ENCODE measurements at regions not wholly inside any gene's neighbourhood (a gene's known extent, or its start where the extent isn't known, plus 50 kb on each side); places are given as distances from the start of the nearest gene placed in this dataset.

DNA sequence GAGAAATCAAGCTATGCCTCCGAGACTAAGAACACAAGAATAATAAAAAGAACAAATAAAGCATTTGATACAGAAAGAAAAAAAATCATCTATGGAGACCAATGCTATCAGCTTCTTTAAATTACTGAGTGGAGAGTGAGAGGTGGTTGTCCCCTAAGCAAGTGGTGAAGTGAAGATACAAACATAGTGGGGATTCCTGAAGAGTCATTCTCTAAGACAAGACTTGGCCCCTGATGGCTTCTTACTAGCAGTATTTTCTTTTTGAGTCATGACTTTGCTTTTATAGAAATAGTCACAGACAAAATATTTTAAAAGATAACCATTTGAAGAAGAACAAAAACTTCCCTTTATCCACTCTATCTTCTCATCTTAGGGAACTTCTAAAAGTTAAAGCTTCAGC lies 261.4 kb upstream of the PRDM1 start:
- Histone ChIP-seq H3K4me1 (ENCODE audit: control insufficient read depth, insufficient read depth, low read length) (no peaks in the 10 kb centered on the region), H3K27ac (ENCODE audit: low read depth, low read length) (no peak overlapping the region), H3K27me3 (ENCODE audit: control insufficient read depth, insufficient read depth, low read length) (no peaks in the 10 kb centered on the region), H3K36me3 (ENCODE audit: control insufficient read depth, insufficient read depth, low read length) (no peaks in the 10 kb centered on the region), H3K4me3 (ENCODE audit: low read depth, low read length) (no peak overlapping the region), H3K9ac (ENCODE audit: low read length) (no peak overlapping the region), H3K9me3 (ENCODE audit: control insufficient read depth, insufficient read depth, low read depth, low read length) (peaks cover 3% of the 10 kb centered on the region; the same call in 1 of the 2 replicates)

DNA sequence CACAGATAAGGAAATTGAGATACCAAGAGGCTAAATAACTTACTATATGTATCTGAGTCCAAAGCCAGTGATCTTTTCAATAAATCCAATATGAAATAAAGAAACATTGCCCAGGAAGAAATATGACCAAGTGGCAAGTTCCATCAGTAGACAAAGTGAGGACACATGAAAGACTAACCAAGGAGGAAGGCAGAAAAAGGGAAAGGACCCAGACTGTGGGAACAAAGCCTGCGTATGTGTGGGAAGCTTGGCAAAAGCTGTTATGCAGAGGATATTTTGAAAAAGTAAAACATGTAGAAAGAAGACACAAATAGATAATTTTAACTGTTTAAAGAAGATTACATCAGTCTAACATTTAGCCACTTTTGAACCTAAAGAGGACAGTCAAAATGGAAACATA lies 264.4 kb upstream of the PRDM1 start:
- H3K36me3 ChIP-seq (ENCODE audit: control insufficient read depth, insufficient read depth, low read length), result no peaks in the 10 kb centered on the region
- H3K27ac ChIP-seq (ENCODE audit: low read depth, low read length), result no peak overlapping the region
- H3K4me1 ChIP-seq (ENCODE audit: control insufficient read depth, insufficient read depth, low read length), result no peaks in the 10 kb centered on the region
- H3K9ac ChIP-seq (ENCODE audit: low read length), result no peak overlapping the region
- no peak overlapping the region for H3K4me3 ChIP-seq (ENCODE audit: low read depth, low read length)
- H3K9me3 ChIP-seq (ENCODE audit: control insufficient read depth, insufficient read depth, low read depth, low read length), result peaks cover 3% of the 10 kb centered on the region; the same call in 1 of the 2 replicates
- no peaks in the 10 kb centered on the region for H3K27me3 ChIP-seq (ENCODE audit: control insufficient read depth, insufficient read depth, low read length)

DNA sequence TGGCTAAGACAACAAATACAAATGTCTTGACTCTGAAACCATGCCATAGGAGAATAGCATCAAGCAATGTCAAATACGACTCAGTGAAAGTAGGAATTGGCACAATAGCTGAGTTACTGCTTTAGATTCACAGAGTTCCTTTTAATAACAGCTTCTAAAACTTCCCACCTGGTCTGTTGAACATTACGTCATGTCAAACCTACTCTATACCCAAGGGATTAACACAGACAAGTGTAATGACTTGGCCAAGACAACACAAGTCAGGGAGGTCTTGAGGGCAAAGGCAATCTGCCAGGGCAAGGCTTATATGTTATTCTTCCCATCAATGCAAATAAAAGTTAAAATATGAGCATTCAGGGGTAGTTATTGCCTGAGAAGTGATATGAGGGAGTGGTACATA lies 265.1 kb upstream of the PRDM1 start:
- Histone ChIP-seq H3K4me1 (ENCODE audit: control insufficient read depth, insufficient read depth, low read length) (no peaks in the 10 kb centered on the region), H3K27me3 (ENCODE audit: control insufficient read depth, insufficient read depth, low read length) (no peaks in the 10 kb centered on the region), H3K36me3 (ENCODE audit: control insufficient read depth, insufficient read depth, low read length) (no peaks in the 10 kb centered on the region), H3K4me3 (ENCODE audit: low read depth, low read length) (no peak overlapping the region), H3K9ac (ENCODE audit: low read length) (no peak overlapping the region), H3K9me3 (ENCODE audit: control insufficient read depth, insufficient read depth, low read depth, low read length) (peaks cover 3% of the 10 kb centered on the region; the same call in 1 of the 2 replicates), H3K27ac (ENCODE audit: low read depth, low read length) (no peak overlapping the region)

DNA sequence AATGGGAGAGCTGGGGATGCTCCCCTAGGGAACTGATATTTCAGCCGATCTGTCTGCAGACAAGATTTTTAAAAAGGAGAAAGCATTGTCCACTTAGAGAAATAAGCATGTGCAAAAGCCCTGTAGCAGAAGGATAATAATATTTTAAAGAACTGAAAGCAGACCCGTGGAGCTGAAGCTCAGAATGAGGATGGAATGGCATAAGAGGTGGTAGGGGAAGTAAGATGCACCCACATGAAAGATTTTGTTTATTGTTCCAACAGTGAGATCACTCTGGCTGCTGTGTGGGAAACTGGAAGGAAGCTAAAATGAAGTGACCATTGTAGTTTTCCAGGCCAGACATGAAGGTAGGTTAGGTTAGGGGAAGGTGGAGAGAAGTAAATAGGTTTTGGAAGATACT lies 266.4 kb upstream of the PRDM1 start:
- no peaks in the 10 kb centered on the region for H3K27me3 ChIP-seq (ENCODE audit: control insufficient read depth, insufficient read depth, low read length)
- H3K36me3 ChIP-seq (ENCODE audit: control insufficient read depth, insufficient read depth, low read length), result no peaks in the 10 kb centered on the region
- H3K27ac ChIP-seq (ENCODE audit: low read depth, low read length), result no peak overlapping the region
- H3K9ac ChIP-seq (ENCODE audit: low read length), result no peak overlapping the region
- H3K4me3 ChIP-seq (ENCODE audit: low read depth, low read length), result no peak overlapping the region
- H3K4me1 ChIP-seq (ENCODE audit: control insufficient read depth, insufficient read depth, low read length), result no peaks in the 10 kb centered on the region
- peaks cover 3% of the 10 kb centered on the region; the same call in 1 of the 2 replicates for H3K9me3 ChIP-seq (ENCODE audit: control insufficient read depth, insufficient read depth, low read depth, low read length)

DNA sequence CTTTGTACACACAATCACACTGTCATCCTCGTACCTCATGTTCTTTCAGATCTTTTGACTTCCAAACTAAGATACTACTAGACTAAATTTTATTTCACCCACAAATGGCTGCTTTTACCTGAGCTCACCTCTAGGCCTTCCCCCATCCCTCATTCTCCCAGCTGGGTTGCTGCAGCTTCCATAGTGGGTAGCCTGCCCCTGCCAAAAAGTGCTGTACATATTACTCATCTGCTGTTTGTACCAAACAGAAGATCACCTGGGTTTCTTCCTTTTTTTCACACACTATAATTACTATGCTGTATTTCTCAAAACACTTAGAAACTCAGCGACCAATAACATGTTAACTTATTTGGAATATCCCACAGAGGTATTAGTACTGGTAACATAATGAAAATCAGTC lies 267.6 kb upstream of the PRDM1 start:
- H3K9ac ChIP-seq (ENCODE audit: low read length), result no peak overlapping the region
- no peak overlapping the region for H3K27ac ChIP-seq (ENCODE audit: low read depth, low read length)
- no peaks in the 10 kb centered on the region for H3K4me1 ChIP-seq (ENCODE audit: control insufficient read depth, insufficient read depth, low read length)

DNA sequence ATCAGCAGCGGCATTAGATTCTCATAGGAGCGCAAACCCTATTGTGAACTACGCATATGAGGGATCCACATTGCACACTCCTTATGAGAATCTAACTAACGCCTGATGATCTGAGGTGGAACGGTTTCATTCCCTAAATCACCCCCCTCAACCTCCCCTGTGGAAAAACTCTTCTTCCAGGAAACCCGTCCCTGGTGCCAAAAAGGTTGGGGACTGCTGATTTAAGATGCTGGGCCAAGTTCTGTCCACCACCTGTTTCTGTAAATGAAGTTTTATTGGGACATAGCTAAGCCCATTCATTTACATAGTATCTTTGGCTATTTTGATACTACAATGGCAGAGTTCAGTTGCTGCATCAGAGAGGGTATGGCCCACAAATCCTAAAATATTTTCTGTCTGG lies 268.2 kb upstream of the PRDM1 start:
- H3K9ac ChIP-seq (ENCODE audit: low read length), result no peak overlapping the region
- H3K27me3 ChIP-seq (ENCODE audit: control insufficient read depth, insufficient read depth, low read length), result no peaks in the 10 kb centered on the region
- H3K4me1 ChIP-seq (ENCODE audit: control insufficient read depth, insufficient read depth, low read length), result no peaks in the 10 kb centered on the region
- H3K27ac ChIP-seq (ENCODE audit: low read depth, low read length), result no peak overlapping the region
- H3K36me3 ChIP-seq (ENCODE audit: control insufficient read depth, insufficient read depth, low read length), result no peaks in the 10 kb centered on the region
- no peak overlapping the region for H3K4me3 ChIP-seq (ENCODE audit: low read depth, low read length)
- peaks cover 3% of the 10 kb centered on the region; the same call in 1 of the 2 replicates for H3K9me3 ChIP-seq (ENCODE audit: control insufficient read depth, insufficient read depth, low read depth, low read length)

More for the DNA sequence above, 267.6 kb upstream of the PRDM1 start:
- H3K9me3 ChIP-seq (ENCODE audit: control insufficient read depth, insufficient read depth, low read depth, low read length), result peaks cover 3% of the 10 kb centered on the region; the same call in 1 of the 2 replicates
- no peaks in the 10 kb centered on the region for H3K36me3 ChIP-seq (ENCODE audit: control insufficient read depth, insufficient read depth, low read length)
- H3K4me3 ChIP-seq (ENCODE audit: low read depth, low read length), result no peak overlapping the region
- H3K27me3 ChIP-seq (ENCODE audit: control insufficient read depth, insufficient read depth, low read length), result no peaks in the 10 kb centered on the region

DNA sequence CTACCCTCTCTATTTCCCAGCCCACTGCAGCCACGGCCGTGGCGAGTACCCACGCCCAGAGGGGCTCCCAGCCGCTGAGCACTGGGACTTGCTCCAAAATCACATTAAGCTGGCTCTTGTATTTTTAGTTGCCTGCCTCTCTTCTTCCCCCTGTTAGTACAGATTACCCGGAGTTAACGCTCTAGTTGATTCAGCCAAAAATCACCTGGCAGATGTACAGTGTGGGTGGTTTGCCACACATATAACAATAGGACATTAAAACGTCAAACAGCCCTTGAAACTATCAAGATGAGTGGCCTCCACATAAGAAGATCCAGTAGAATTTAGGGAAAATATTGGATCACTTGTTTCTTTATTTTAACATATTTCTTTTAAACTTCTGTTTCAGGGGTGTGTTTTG lies 268.8 kb upstream of the PRDM1 start:
- H3K36me3 ChIP-seq (ENCODE audit: control insufficient read depth, insufficient read depth, low read length), result no peaks in the 10 kb centered on the region
- no peak overlapping the region for H3K9ac ChIP-seq (ENCODE audit: low read length)
- H3K27me3 ChIP-seq (ENCODE audit: control insufficient read depth, insufficient read depth, low read length), result no peaks in the 10 kb centered on the region
- no peaks in the 10 kb centered on the region for H3K4me1 ChIP-seq (ENCODE audit: control insufficient read depth, insufficient read depth, low read length)
- H3K4me3 ChIP-seq (ENCODE audit: low read depth, low read length), result no peak overlapping the region
- H3K9me3 ChIP-seq (ENCODE audit: control insufficient read depth, insufficient read depth, low read depth, low read length), result no peaks in the 10 kb centered on the region; the same call in 1 of the 2 replicates
- H3K27ac ChIP-seq (ENCODE audit: low read depth, low read length), result no peak overlapping the region

DNA sequence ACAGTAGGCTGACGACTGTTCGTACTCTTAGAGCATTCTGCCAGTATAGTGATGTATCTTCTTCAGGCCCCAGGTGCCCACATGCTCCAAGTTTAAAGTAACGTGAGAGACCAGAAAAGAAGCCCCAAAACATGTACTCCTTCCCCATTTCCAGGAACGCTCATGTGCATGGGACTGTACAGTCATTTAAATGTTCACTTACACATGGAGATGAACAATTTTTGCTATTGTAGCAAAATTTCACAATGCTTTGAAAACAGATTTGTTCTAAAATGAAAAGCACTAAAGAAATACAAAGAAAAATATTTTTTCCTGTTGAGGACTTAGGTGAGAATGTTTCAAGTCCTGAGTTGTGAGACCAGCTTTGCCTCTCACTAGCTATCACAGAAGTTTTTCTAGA lies 269.3 kb upstream of the PRDM1 start:
- no peaks in the 10 kb centered on the region for H3K27me3 ChIP-seq (ENCODE audit: control insufficient read depth, insufficient read depth, low read length)
- H3K4me1 ChIP-seq (ENCODE audit: control insufficient read depth, insufficient read depth, low read length), result no peaks in the 10 kb centered on the region
- H3K27ac ChIP-seq (ENCODE audit: low read depth, low read length), result no peak overlapping the region
- no peaks in the 10 kb centered on the region for H3K36me3 ChIP-seq (ENCODE audit: control insufficient read depth, insufficient read depth, low read length)
- H3K9me3 ChIP-seq (ENCODE audit: control insufficient read depth, insufficient read depth, low read depth, low read length), result no peaks in the 10 kb centered on the region
- H3K9ac ChIP-seq (ENCODE audit: low read length), result no peak overlapping the region
- no peak overlapping the region for H3K4me3 ChIP-seq (ENCODE audit: low read depth, low read length)

DNA sequence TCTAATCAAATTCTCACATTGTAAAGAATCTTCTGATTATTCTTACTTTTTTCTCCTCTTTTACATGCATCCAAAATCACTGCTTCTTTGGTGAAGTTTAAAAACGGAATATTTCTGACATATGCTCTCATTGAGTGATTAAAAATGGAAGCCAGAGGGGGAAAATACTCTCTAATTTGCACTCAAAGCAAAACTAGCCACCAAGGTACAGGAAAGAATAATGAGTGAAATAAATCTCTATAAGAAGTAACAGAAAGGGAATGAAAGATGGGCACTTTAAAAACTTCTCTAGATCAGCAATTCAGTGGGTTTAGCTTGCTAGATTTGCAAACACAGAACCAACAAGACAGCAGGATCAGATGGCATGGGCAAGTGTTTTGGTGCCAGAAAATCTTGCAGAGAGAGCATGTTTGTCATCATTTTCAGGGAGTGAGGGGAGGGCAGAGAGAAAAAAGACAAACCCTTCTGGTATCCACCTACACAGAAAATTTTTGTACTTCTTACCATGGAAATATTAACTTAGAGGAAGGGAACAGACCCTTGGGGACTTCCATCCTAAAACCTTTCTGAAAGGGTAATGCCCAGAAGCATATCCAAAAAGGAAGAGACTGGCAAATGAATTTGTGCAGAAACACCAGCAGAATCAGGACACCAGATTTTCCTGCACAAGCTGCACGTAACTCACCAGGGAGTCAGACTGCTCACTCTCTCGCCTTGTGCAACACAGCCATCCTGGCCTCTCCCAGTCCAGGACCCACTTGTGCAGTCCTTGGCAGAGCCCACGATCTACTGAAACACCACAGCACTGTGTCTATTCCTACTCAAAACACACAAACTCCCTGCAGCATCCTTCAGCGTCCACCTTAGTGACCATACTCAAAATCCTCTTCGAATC lies 270.2 kb upstream of the PRDM1 start:
- H3K9ac ChIP-seq (ENCODE audit: low read length), result no peak overlapping the region
- no peak overlapping the region for H3K27ac ChIP-seq (ENCODE audit: low read depth, low read length)

DNA sequence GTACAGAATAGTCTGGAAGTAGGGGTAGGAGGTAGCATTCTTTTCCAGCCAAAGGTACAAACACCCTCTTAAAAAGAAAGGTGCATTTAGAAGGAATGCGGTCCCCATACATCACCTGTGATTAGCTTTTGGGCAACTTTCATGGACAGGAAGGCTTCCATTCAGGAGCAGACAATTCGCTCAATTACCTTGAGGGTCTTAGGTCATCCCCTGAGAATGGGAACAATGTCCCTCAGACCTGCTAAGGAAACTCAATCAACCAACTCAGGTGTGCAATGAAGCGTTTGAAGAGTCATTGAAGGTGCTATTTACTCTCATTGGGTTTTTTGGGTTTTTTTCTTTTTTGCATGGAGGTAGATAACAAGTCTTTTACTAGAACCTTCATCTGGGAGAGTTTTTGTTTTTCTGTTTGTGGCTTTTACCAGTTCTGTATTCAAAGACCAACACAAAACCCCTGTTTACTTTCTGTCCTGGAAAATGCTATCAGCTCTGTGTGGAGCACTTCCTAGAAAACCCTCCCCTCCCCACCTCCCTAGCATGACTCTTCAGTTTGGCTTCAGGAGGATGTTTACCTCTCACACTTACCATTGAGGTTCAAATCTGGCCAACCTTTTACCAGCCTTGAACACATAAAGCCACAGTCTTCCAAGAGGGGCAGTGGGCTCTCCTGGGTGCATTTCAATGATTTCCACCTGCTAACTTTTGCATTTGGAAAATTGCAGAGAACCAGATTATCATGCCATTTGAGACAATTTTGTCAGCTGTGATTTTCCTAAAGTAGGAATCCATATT lies 271.2 kb upstream of the PRDM1 start:
- Histone ChIP-seq H3K27ac (ENCODE audit: low read depth, low read length) (no peak overlapping the region), H3K27me3 (ENCODE audit: control insufficient read depth, insufficient read depth, low read length) (no peaks in the 10 kb centered on the region), H3K4me3 (ENCODE audit: low read depth, low read length) (no peak overlapping the region), H3K9ac (ENCODE audit: low read length) (no peak overlapping the region), H3K9me3 (ENCODE audit: control insufficient read depth, insufficient read depth, low read depth, low read length) (no peaks in the 10 kb centered on the region), H3K4me1 (ENCODE audit: control insufficient read depth, insufficient read depth, low read length) (peaks cover 10% of the 10 kb centered on the region), H3K36me3 (ENCODE audit: control insufficient read depth, insufficient read depth, low read length) (no peaks in the 10 kb centered on the region)

More for the DNA sequence above, 270.2 kb upstream of the PRDM1 start:
- H3K4me3 ChIP-seq (ENCODE audit: low read depth, low read length), result no peak overlapping the region
- no peaks in the 10 kb centered on the region for H3K36me3 ChIP-seq (ENCODE audit: control insufficient read depth, insufficient read depth, low read length)
- H3K9me3 ChIP-seq (ENCODE audit: control insufficient read depth, insufficient read depth, low read depth, low read length), result no peaks in the 10 kb centered on the region
- H3K4me1 ChIP-seq (ENCODE audit: control insufficient read depth, insufficient read depth, low read length), result peaks cover under 1% of the 10 kb centered on the region; the same call in 1 of the 2 replicates
- no peaks in the 10 kb centered on the region for H3K27me3 ChIP-seq (ENCODE audit: control insufficient read depth, insufficient read depth, low read length)

DNA sequence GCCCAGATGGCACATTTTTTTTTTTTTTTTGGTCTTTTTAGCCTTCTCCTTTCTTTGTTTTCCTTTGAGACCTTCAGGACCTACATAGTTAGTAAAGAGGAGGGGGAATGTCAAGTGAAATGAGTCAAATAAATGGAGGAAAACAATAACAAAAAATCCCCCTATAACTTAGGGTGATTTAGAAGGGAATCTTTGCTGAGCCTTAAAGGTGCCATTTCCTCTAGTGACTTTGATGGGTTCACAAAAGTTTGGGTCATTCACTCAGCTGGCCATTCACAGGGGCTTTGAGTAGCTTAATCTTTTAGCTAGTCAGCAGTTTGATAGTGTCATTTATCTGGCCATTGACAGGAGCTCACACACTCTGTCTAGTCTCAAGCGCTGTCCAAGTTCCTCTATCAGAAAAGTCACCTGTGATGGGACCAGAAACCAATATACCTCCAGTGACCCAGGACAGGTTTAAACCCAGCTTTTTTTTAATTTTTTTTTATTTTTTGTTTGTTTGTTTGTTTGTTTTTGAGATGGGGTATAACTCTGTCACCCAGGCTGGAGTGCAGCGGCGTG lies 275.1 kb upstream of the PRDM1 start:
- no peak overlapping the region for H3K27ac ChIP-seq (ENCODE audit: low read depth, low read length)

More for the DNA sequence above, 275.1 kb upstream of the PRDM1 start:
- Histone ChIP-seq H3K27me3 (ENCODE audit: control insufficient read depth, insufficient read depth, low read length) (no peaks in the 10 kb centered on the region), H3K9ac (ENCODE audit: low read length) (no peak overlapping the region), H3K36me3 (ENCODE audit: control insufficient read depth, insufficient read depth, low read length) (no peaks in the 10 kb centered on the region), H3K4me1 (ENCODE audit: control insufficient read depth, insufficient read depth, low read length) (peaks cover 12% of the 10 kb centered on the region), H3K9me3 (ENCODE audit: control insufficient read depth, insufficient read depth, low read depth, low read length) (no peaks in the 10 kb centered on the region), H3K4me3 (ENCODE audit: low read depth, low read length) (no peak overlapping the region)

All from HUES6 (cell line).